ENCODE measurements at regions not wholly inside any gene's neighbourhood (a gene's known extent, or its start where the extent isn't known, plus 50 kb on each side); places are given as distances from the start of the nearest gene placed in this dataset.

DNA sequence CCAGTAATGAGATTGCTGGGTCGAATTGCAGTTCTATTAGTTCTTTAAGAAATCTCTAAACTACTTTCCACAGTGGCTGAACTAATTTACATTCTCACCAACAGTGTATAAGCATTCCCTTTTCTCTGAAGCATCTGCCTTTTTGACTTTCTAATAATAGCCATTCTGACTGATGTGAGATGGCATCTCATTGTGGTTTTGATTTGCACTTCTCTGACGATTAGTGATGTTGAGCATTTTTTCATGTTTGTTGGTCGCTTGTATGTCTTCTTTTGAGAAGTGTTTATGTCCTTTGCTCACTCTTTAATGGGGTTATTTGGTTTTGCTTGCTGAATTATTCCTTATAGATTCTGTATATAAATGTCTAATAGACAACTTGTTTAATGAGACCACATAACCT is 69.6 kb upstream of the UGP2 start:
- H3K27ac Mint-ChIP-seq = no peak overlapping the region
- DNase-seq = no peak
- H3K9me3 Mint-ChIP-seq = peaks cover 14% of the 10 kb centered on the region
- no peak overlapping the region for H3K4me3 Mint-ChIP-seq
- peaks cover 4% of the 10 kb centered on the region for H3K36me3 Mint-ChIP-seq
- CTCF ChIA-PET = no interaction called here
- peaks cover 5% of the 10 kb centered on the region for H3K27me3 Mint-ChIP-seq
- intact Hi-C loops (cut with micrococcal nuclease) = no loop called here
- POLR2A ChIA-PET = no interaction called here
- H3K4me1 Mint-ChIP-seq (ENCODE audit: low read depth) = no peaks in the 10 kb centered on the region

DNA sequence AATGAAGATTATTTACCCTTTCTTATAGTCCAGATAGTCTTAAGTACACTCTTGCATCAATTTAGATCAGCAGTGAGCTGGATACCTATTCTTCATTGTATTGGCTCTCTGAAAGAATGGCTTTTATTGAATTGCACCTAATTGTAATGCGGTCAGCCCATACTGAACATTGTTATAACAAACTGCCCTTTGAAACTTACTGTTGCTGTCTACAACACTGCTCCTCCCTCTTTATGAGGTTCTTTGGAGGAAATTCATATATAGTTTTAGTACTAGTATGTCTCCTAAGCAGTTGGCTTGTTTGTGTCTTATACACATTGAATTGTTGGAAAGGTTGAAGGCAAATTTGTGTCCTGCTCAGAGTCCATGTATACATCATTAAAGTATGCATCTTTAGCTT is 66.5 kb upstream of the UGP2 start:
- no peak for DNase-seq
- no peak overlapping the region for H3K27ac Mint-ChIP-seq
- H3K9me3 Mint-ChIP-seq = peaks cover 3% of the 10 kb centered on the region
- intact Hi-C loops (cut with micrococcal nuclease) = no loop called here
- POLR2A ChIA-PET = no interaction called here
- CTCF ChIA-PET = no interaction called here
- no peak overlapping the region for H3K4me3 Mint-ChIP-seq
- peaks cover 4% of the 10 kb centered on the region for H3K36me3 Mint-ChIP-seq
- H3K4me1 Mint-ChIP-seq (ENCODE audit: low read depth) = no peaks in the 10 kb centered on the region
- H3K27me3 Mint-ChIP-seq = peaks cover 5% of the 10 kb centered on the region

DNA sequence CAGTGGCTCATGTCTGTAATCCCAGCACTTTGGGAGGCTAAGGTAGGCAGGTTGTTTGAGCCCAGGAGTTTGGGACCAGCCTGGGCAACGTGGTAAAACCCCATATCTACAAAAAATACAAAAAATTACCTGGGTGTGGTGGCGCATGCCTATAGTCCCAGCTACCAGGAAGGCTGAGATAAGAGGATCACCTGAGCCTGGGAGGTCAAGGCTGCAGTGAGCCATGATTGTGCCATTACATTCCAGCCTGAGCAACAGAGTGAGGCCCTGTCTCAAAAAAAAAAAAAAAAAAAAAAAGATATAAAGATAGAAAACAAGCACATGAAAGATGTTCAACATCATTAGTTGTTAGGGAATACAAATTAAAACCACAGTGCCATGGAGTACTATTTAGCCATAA is 65.3 kb upstream of the UGP2 start:
- Mint-ChIP-seq H3K4me3 (no peak overlapping the region), H3K9me3 (peaks cover 3% of the 10 kb centered on the region), H3K27me3 (peaks cover 5% of the 10 kb centered on the region), H3K4me1 (ENCODE audit: low read depth) (no peaks in the 10 kb centered on the region), H3K36me3 (peaks cover 4% of the 10 kb centered on the region), H3K27ac (no peak overlapping the region)
- ChIA-PET CTCF (no interaction called here), POLR2A (no interaction called here)
- intact Hi-C loops (cut with micrococcal nuclease) = no loop called here
- no peak for DNase-seq

DNA sequence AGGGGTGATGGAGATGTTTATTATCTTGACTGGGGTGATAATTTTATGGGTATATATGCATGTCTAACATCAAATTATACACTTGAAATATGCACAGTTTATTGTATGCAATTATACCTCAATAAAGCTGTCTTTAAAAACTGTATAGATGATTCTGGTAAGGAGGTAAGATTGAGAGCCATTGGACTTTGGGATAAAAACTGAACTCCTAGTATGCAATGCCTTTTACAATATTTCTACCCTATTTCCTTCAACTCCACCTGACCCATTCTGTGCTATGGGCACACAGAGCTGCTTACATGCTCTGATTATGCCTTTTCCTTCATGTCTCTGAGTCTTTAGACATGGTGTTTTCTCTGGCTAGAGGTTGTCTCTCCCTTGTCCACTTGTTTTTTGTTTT is 63.9 kb upstream of the UGP2 start:
- Mint-ChIP-seq H3K4me3 (no peak overlapping the region), H3K36me3 (peaks cover 4% of the 10 kb centered on the region), H3K27ac (no peak overlapping the region), H3K9me3 (peaks cover 3% of the 10 kb centered on the region), H3K4me1 (ENCODE audit: low read depth) (no peaks in the 10 kb centered on the region), H3K27me3 (peaks cover 5% of the 10 kb centered on the region)
- intact Hi-C loops (cut with micrococcal nuclease) = no loop called here
- ChIA-PET POLR2A (no interaction called here), CTCF (no interaction called here)
- no peak for DNase-seq

DNA sequence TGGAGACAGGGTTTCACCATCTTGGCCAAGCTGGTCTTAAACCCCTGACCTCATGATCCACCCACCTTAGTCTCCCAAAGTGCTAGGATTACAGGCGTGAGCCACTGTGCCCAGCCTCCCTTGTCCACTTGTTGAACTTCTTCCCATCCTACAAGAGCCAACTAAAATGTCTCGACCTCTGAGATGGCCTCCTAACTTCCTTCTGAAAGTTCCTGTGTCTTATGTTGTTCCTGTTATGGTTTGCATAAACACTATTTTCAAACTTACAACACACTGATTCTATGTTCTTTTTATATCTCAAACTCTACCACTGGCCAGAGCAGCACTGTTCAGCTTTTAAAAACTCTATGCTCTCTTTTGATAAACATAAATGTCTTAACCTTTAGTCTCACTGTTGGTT is 63.3 kb upstream of the UGP2 start:
- DNase-seq = no peak
- no peak overlapping the region for H3K4me3 Mint-ChIP-seq
- no peaks in the 10 kb centered on the region for H3K4me1 Mint-ChIP-seq (ENCODE audit: low read depth)
- peaks cover 3% of the 10 kb centered on the region for H3K9me3 Mint-ChIP-seq
- intact Hi-C loops (cut with micrococcal nuclease) = no loop called here
- peaks cover 4% of the 10 kb centered on the region for H3K36me3 Mint-ChIP-seq
- no peak overlapping the region for H3K27ac Mint-ChIP-seq
- ChIA-PET CTCF (no interaction called here), POLR2A (no interaction called here)
- peaks cover 5% of the 10 kb centered on the region for H3K27me3 Mint-ChIP-seq

DNA sequence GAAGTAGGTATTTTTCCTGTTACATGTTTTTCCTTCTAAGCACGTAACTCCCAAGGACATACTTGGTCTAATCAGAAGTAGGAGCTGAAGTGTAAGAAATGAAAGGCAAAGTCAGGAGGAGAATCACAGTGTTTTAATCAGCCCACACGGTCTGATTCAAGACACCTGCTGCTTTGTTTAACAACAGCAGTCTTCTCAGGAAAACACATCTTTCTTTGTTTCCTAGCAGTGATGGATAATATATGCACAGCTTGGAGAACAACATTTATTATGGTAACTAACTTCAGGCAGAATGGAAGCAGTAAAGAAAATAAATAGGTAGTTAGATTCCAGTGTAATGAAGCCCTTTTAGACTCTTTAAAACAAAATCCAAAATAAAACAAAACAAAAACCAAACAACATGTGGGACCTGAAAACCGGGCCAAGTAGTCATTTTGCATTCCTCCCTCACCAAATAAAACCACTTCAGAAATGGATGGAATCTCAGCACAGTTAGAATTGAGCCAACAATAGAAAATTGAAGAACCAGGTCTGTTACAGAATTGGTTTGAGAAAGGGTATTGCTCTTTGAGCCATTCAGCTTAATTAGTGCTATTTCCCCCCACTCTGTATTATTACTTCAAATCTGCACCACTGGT is 61.1 kb upstream of the UGP2 start:
- H3K27me3 Mint-ChIP-seq = peaks cover 5% of the 10 kb centered on the region
- no peak overlapping the region for H3K27ac Mint-ChIP-seq

DNA sequence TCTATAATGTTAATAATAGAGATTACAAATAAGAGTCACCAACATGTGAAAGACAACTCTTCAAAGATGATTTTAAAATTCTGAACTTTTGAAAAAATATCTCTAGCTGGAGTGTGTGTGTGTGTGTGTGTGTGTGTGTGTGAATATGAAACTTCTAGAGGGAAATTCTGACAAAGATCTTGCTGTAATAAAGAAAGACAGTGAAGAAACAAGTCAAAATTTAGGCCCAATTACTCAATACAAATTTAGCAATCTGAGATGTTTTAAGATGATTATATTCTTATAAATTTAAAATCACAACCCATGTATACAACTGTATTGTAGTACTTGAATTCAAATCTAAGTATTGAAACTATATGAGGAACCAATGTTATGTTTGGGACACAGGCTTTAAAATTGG is 57.2 kb upstream of the UGP2 start:
- no peak overlapping the region for H3K4me3 Mint-ChIP-seq
- intact Hi-C loops (cut with micrococcal nuclease) = no loop called here
- DNase-seq = no peak
- H3K27me3 Mint-ChIP-seq = no peaks in the 10 kb centered on the region
- H3K27ac Mint-ChIP-seq = no peak overlapping the region
- ChIA-PET CTCF (no interaction called here), POLR2A (no interaction called here)
- no peaks in the 10 kb centered on the region for H3K9me3 Mint-ChIP-seq
- no peaks in the 10 kb centered on the region for H3K36me3 Mint-ChIP-seq
- no peaks in the 10 kb centered on the region for H3K4me1 Mint-ChIP-seq (ENCODE audit: low read depth)

More for the DNA sequence above, 61.1 kb upstream of the UGP2 start:
- DNase-seq = no peak
- H3K4me1 Mint-ChIP-seq (ENCODE audit: low read depth) = no peaks in the 10 kb centered on the region
- H3K36me3 Mint-ChIP-seq = peaks cover 4% of the 10 kb centered on the region
- POLR2A ChIA-PET = no interaction called here
- H3K9me3 Mint-ChIP-seq = peaks cover 3% of the 10 kb centered on the region
- intact Hi-C loops (cut with micrococcal nuclease) = no loop called here
- CTCF ChIA-PET = interaction anchor here (0.9 kb wide), 1 partner anchor 80 kb away, joined by 3 read pairs; no protein-coding TSS in a partner anchor
- no peak overlapping the region for H3K4me3 Mint-ChIP-seq

DNA sequence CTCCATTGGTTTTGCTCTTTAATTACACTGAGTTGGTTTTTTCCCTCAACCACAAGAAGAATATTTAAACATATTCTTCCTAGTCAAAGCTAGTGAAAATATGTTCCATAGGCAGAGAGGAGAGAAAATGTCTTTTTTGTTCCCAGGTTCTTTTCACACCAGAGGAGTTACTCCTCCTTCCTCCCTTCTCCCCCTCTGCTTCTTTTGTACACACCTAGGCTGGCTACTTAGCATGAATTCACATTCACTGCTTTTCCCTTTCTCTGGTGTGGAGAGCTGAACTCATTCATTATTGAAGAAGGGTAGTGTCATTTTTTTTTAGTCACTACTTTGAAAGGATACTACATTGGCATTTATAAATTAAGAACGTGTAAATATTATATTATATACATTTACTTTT is 56.6 kb upstream of the UGP2 start:
- POLR2A ChIA-PET = no interaction called here

DNA sequence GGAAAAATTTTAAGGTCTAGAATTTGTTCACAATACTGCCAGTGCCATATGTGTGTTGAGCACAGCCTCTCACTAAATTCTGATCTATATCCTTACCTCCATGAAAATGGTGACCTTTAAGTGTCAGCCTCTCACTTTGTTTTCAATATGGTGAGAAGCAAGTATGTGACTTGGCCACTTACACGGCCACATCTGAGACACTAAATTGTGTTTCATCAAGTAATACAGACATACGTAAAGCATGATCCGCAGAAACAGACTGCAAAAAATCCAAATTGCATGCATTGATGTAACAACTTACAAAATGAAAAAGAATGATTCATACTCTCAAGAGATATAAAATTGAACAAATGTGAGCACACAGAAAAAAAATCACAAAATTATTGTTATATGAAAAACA is 55.2 kb upstream of the UGP2 start:
- DNase-seq = no peak
- POLR2A ChIA-PET = no interaction called here
- H3K9me3 Mint-ChIP-seq = no peaks in the 10 kb centered on the region
- intact Hi-C loops (cut with micrococcal nuclease) = no loop called here
- no peak overlapping the region for H3K27ac Mint-ChIP-seq
- H3K4me1 Mint-ChIP-seq (ENCODE audit: low read depth) = no peaks in the 10 kb centered on the region
- H3K36me3 Mint-ChIP-seq = no peaks in the 10 kb centered on the region
- CTCF ChIA-PET = no interaction called here
- H3K4me3 Mint-ChIP-seq = no peak overlapping the region
- no peaks in the 10 kb centered on the region for H3K27me3 Mint-ChIP-seq

More for the DNA sequence above, 56.6 kb upstream of the UGP2 start:
- no peak for DNase-seq
- H3K4me3 Mint-ChIP-seq = no peak overlapping the region
- no peaks in the 10 kb centered on the region for H3K27me3 Mint-ChIP-seq
- H3K4me1 Mint-ChIP-seq (ENCODE audit: low read depth) = no peaks in the 10 kb centered on the region
- no peak overlapping the region for H3K27ac Mint-ChIP-seq
- intact Hi-C loops (cut with micrococcal nuclease) = no loop called here
- no peaks in the 10 kb centered on the region for H3K9me3 Mint-ChIP-seq
- H3K36me3 Mint-ChIP-seq = no peaks in the 10 kb centered on the region
- CTCF ChIA-PET = no interaction called here

DNA sequence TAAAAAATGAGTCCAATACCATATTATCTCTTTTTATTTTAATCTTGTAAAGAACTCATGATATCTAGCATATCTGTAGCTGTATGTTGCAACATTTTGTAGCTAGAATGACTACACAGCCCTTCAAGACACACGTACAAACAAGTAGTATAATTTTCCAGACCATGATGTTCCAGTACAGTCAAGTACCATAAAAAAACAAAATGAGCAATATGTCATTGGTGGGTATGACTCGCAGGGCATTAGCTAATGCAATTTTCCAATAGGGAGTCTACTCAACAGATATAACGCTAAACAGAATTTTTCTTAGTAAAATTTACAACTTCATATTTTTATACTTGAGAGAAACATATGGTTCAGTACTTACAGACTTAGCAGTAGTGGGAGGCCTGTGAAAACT is 53.6 kb upstream of the UGP2 start:
- CTCF ChIA-PET = no interaction called here

DNA sequence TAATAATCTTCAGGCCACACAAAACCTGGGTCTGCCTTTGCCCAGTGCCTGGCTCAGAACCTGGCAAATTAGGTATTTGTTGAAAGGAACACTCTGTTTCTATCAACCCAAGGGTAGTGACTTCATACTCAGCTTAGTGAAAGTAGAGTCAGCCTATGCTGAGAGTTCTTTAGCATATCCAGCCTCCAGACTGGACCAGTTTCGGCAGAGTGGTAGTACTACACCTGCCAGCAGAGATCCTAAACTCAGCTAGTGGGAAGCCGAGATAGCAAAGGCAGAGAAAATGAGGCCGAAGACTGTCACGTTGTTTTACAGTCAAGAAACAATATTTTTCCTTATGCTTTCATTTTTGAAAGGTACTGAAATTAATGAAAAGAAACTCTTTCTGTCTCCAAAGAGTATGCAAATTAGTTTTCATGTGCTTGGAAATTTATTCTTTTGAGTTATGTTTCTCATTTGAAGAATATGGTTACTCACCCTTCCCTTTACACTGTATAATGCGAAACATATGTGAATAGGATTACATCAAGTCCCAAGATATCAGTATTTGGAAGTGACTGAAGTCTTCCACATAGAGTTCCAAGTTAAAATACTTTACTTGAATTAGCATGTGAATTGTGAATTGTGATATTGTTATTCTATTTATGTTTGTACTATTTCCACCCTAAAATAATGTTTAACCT is 52.2 kb upstream of the UGP2 start:
- intact Hi-C loops (cut with micrococcal nuclease) = no loop called here
- no peak overlapping the region for H3K27ac Mint-ChIP-seq
- POLR2A ChIA-PET = no interaction called here

More for the DNA sequence above, 53.6 kb upstream of the UGP2 start:
- Mint-ChIP-seq H3K36me3 (no peaks in the 10 kb centered on the region), H3K27ac (no peak overlapping the region), H3K4me1 (ENCODE audit: low read depth) (peaks cover 3% of the 10 kb centered on the region), H3K4me3 (no peak overlapping the region), H3K9me3 (no peaks in the 10 kb centered on the region), H3K27me3 (no peaks in the 10 kb centered on the region)
- POLR2A ChIA-PET = no interaction called here
- no peak for DNase-seq
- intact Hi-C loops (cut with micrococcal nuclease) = no loop called here

DNA sequence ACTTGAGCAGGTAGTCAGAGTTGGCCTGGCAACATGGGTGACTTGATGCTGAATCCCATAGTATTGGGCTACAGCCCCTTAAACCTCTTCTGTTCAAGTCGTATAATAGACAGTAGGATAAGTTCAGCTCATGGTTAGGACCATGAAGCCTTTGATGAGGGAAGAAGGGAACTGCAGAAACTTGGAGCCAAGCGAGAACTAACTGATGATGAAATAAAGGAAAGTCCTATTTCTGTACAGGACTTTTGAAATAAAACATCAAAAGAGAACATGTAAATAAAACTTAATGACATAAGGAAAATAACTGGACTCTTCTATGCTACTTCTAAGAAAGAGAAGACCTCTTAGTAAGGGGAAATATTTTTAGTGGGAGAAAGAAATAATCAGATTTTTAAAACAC is 51.2 kb upstream of the UGP2 start:
- no peaks in the 10 kb centered on the region for H3K27me3 Mint-ChIP-seq
- ChIA-PET CTCF (no interaction called here), POLR2A (no interaction called here)
- H3K36me3 Mint-ChIP-seq = no peaks in the 10 kb centered on the region
- no peaks in the 10 kb centered on the region for H3K9me3 Mint-ChIP-seq
- no peak overlapping the region for H3K4me3 Mint-ChIP-seq
- intact Hi-C loops (cut with micrococcal nuclease) = no loop called here
- no peak for DNase-seq
- peaks cover 3% of the 10 kb centered on the region for H3K4me1 Mint-ChIP-seq (ENCODE audit: low read depth)
- H3K27ac Mint-ChIP-seq = no peak overlapping the region

More for the DNA sequence above, 52.2 kb upstream of the UGP2 start:
- H3K4me3 Mint-ChIP-seq = no peak overlapping the region
- H3K9me3 Mint-ChIP-seq = no peaks in the 10 kb centered on the region
- H3K27me3 Mint-ChIP-seq = no peaks in the 10 kb centered on the region
- H3K4me1 Mint-ChIP-seq (ENCODE audit: low read depth) = peaks cover 3% of the 10 kb centered on the region
- CTCF ChIA-PET = no interaction called here
- no peaks in the 10 kb centered on the region for H3K36me3 Mint-ChIP-seq
- no peak for DNase-seq

DNA sequence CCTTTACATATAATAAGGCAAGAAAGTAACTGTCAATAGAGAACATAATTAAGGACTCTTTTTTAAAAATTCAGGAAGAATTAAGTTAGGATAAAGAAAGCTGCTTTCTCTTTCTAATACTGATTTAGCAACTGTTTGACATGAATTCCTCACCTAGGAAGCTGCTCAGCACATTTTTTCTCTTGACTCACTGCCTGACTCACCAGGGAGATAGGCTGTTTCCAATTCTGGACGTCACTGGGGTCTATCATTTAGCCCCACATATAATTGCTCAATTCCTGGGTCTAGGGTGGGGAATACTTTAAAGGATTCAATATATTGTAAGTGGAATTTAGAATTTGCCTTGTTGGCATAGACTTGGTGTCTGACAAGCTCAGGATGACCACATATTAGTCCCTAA is 50.8 kb upstream of the UGP2 start:
- Mint-ChIP-seq H3K27me3 (no peaks in the 10 kb centered on the region), H3K36me3 (no peaks in the 10 kb centered on the region), H3K4me1 (ENCODE audit: low read depth) (peaks cover 3% of the 10 kb centered on the region), H3K27ac (no peak overlapping the region), H3K4me3 (no peak overlapping the region), H3K9me3 (no peaks in the 10 kb centered on the region)
- ChIA-PET CTCF (interaction anchor here (0.6 kb wide), 1 partner anchor 11 kb away, joined by 3 read pairs; no protein-coding TSS in a partner anchor), POLR2A (no interaction called here)
- intact Hi-C loops (cut with micrococcal nuclease) = no loop called here
- no peak for DNase-seq
